HCT116 (cell line): ENCODE measurements at regions not wholly inside any gene's neighbourhood (a gene's known extent, or its start where the extent isn't known, plus 50 kb on each side); places are given as distances from the start of the nearest gene placed in this dataset.

Experiments used
- ATAC-seq: fragments of 200-7000 bp; cut with Tn5 transposase; 2 replicates; pipeline ENCODE4 v1.9.1; 2020; ENCODE audit warnings: mild to moderate bottlenecking, moderate library complexity
- BruUV-seq: library from RNA; stranded (reverse); fragments of 400-500 nt; replicated peaks from 2 replicates; lab custom pipeline; 2021; lab: Mats Ljungman, UMichigan
- CTCF ChIA-PET: fragments of 300-600 bp; sonication (Branson Sonifier 250); formaldehyde crosslinking; loops from one replicate; lab custom pipeline; 2021; ENCODE audit warnings: antibody characterized with exemption; lab: Charles Lee
- POLR2A ChIA-PET: fragments of 300-600, 350-600 bp; sonication (Branson Sonifier 250); formaldehyde crosslinking; loops from one replicate; lab custom pipeline; 2021; ENCODE audit warnings: antibody characterized with exemption; lab: Charles Lee
- RAD21 ChIA-PET, 2 experiments: fragments of 300-600 bp; sonication (Branson Sonifier 250); formaldehyde crosslinking; loops; one replicate each; lab custom pipeline; 2023; ENCODE audit warnings: low total read pairs in 2 of 2; ENCODE audit not compliant: uncharacterized antibody in 2 of 2, unreplicated experiment in 2 of 2, low non-redundant PET in 1 of 2; lab: Charles Lee
- DNase-seq: peaks from one replicate; pipeline ENCODE4 v3.0.0-alpha.2; 2010; ENCODE audit warnings: low read depth, low spot score
- H2AFZ ChIP-seq: fragments of 200-600 bp; shearing (Covaris generic), sonication (generic); 2 replicates; pipeline ENCODE4 v1.6.1; 2017; ENCODE audit warnings: low read depth, mixed run types, mixed read lengths, antibody characterized with exemption, low read length; ENCODE audit not compliant: poor library complexity, severe bottlenecking
- H3K27ac ChIP-seq: 2 replicates; pipeline ENCODE4 v1.5.1; 2012; ENCODE audit warnings: low read depth, low read length
- H3K27me3 ChIP-seq: fragments of 200-600 bp; sonication (generic); 2 replicates; pipeline ENCODE4 v1.6.1; 2016; ENCODE audit warnings: mixed run types, low read length, mixed read lengths; ENCODE audit not compliant: insufficient read depth
- H3K36me3 ChIP-seq, 2 experiments: fragments of 200-500 bp in 1 of 2; fragments of 200-600 bp in 1 of 2; sonication (Bioruptor generic) in 1 of 2; sonication (generic) in 1 of 2; 2 replicates each; pipeline versions ENCODE4 v1.5.1 to v1.6.1; 2014 to 2016; ENCODE audit warnings: low read length in 2 of 2, inconsistent platforms in 1 of 2, mixed read lengths in 1 of 2, mixed run types in 1 of 2; ENCODE audit not compliant: insufficient read depth in 2 of 2, control insufficient read depth in 1 of 2
- H3K4me1 ChIP-seq, 2 experiments: fragments of 200-600 bp in 1 of 2; sonication (generic) in 1 of 2; 2 replicates each; pipeline versions ENCODE4 v1.5.1 to v1.6.1; 2012 to 2017; ENCODE audit warnings: low read length in 2 of 2, inconsistent platforms in 1 of 2, mild to moderate bottlenecking in 1 of 2, mixed read lengths in 1 of 2, mixed run types in 1 of 2, moderate library complexity in 1 of 2; ENCODE audit not compliant: insufficient read depth in 2 of 2, control insufficient read depth in 1 of 2
- H3K4me2 ChIP-seq: fragments of 200-600 bp; sonication (generic); 2 replicates; pipeline ENCODE4 v1.6.1; 2017; ENCODE audit warnings: mixed run types, low read length, mixed read lengths
- H3K4me3 ChIP-seq, 2 experiments: fragments of 200-600 bp in 1 of 2; sonication (generic) in 1 of 2; replicated peaks in 1 of 2; 2 replicates each; pipeline ENCODE4 v1.5.1; 2011 to 2016; ENCODE audit warnings: low read length in 2 of 2, control low read depth in 1 of 2, low read depth in 1 of 2, mild to moderate bottlenecking in 1 of 2, mixed read lengths in 1 of 2, mixed run types in 1 of 2
- H3K79me2 ChIP-seq: fragments of 200-600 bp; sonication (generic); 2 replicates; pipeline ENCODE4 v1.6.1; 2017; ENCODE audit warnings: mild to moderate bottlenecking, mixed run types, low read length, moderate library complexity, mixed read lengths; ENCODE audit not compliant: insufficient read depth
- H3K9ac ChIP-seq: fragments of 200-600 bp; sonication (generic); 2 replicates; pipeline ENCODE4 v1.6.1; 2016; ENCODE audit warnings: low read length, mixed read lengths
- H3K9me2 ChIP-seq: fragments of 200-600 bp; sonication (generic), shearing (Covaris generic); 2 replicates; pipeline ENCODE4 v1.6.1; 2017; ENCODE audit warnings: mixed run types, mild to moderate bottlenecking, moderate library complexity; ENCODE audit not compliant: insufficient read depth
- H3K9me3 ChIP-seq, 2 experiments: fragments of 200-500 bp in 1 of 2; fragments of 200-600 bp in 1 of 2; sonication (Bioruptor generic) in 1 of 2; sonication (generic) in 1 of 2; 2 replicates each; pipeline ENCODE4 v1.6.1; 2014 to 2017; ENCODE audit warnings: low read length in 2 of 2, mixed read lengths in 2 of 2, inconsistent platforms in 1 of 2, low read depth in 1 of 2, mild to moderate bottlenecking in 1 of 2, mixed run types in 1 of 2, moderate library complexity in 1 of 2; ENCODE audit not compliant: control insufficient read depth in 1 of 2, insufficient read depth in 1 of 2
- H4K20me1 ChIP-seq: fragments of 200-600 bp; sonication (generic), shearing (Covaris generic); 2 replicates; pipeline ENCODE4 v1.6.1; 2017; ENCODE audit warnings: mixed run types, mild to moderate bottlenecking, moderate library complexity; ENCODE audit not compliant: insufficient read depth
- CBX3 ChIP-seq: IDR thresholded peaks from 2 replicates; pipeline ENCODE4 v1.6.1; 2012; ENCODE audit warnings: low read depth
- CEBPB ChIP-seq: IDR thresholded peaks from 2 replicates; pipeline ENCODE4 v1.6.1; 2012; ENCODE audit warnings: low read depth
- CTCF ChIP-seq, 3 experiments: fragments of 200-600 bp in 1 of 3; sonication (generic) in 1 of 3; IDR thresholded peaks in 2 of 3; conservative IDR thresholded peaks in 1 of 3; 2 replicates each; pipeline ENCODE4 v1.5.1; 2012 to 2017; ENCODE audit warnings: low read depth in 2 of 3, low read length in 2 of 3, antibody characterized with exemption in 1 of 3, borderline replicate concordance in 1 of 3, control low read depth in 1 of 3, mild to moderate bottlenecking in 1 of 3, mixed read lengths in 1 of 3, mixed run types in 1 of 3, moderate library complexity in 1 of 3; ENCODE audit not compliant: insufficient read depth in 1 of 3
- EGR1 ChIP-seq: IDR thresholded peaks from 2 replicates; pipeline ENCODE4 v1.6.1; 2012; ENCODE audit warnings: low read depth
- EZH2 ChIP-seq: fragments of 200-600 bp; sonication (generic); IDR thresholded peaks from 2 replicates; pipeline ENCODE4 v1.6.1; 2017; ENCODE audit warnings: antibody characterized with exemption, mixed run types
- EZH2phosphoT487 ChIP-seq: fragments of 200-600 bp; IDR thresholded peaks from 2 replicates; pipeline ENCODE4 v1.6.1; 2018; ENCODE audit warnings: antibody characterized with exemption, borderline replicate concordance
- JUND ChIP-seq: IDR thresholded peaks from 2 replicates; pipeline ENCODE4 v1.6.1; 2012
- MAX ChIP-seq: IDR thresholded peaks from 2 replicates; pipeline ENCODE4 v1.6.1; 2012
- POLR2AphosphoS5 ChIP-seq: IDR thresholded peaks from 2 replicates; pipeline ENCODE4 v1.6.1; 2011; ENCODE audit warnings: mild to moderate bottlenecking, low read depth, low read length, moderate library complexity
- REST ChIP-seq: IDR thresholded peaks from 2 replicates; pipeline ENCODE4 v1.6.1; 2012; ENCODE audit warnings: low read depth
- SIN3A ChIP-seq: IDR thresholded peaks from 2 replicates; pipeline ENCODE4 v1.6.1; 2012; ENCODE audit warnings: low read depth
- SP1 ChIP-seq: IDR thresholded peaks from 2 replicates; pipeline ENCODE4 v1.6.1; 2012; ENCODE audit warnings: low read depth
- SRF ChIP-seq: IDR thresholded peaks from 2 replicates; pipeline ENCODE4 v1.6.1; 2012; ENCODE audit warnings: low read depth
- ZFX ChIP-seq: fragments of 450-650 bp; IDR thresholded peaks from 2 replicates; pipeline ENCODE4 v1.6.1; 2017
- ZNF274 ChIP-seq: fragments of 200-500 bp; sonication (Bioruptor generic); IDR thresholded peaks from 2 replicates; pipeline ENCODE4 v1.6.1; 2014; ENCODE audit warnings: mild to moderate bottlenecking, low read depth, low read length, inconsistent platforms
- intact Hi-C: fragments of 100-400 bp; cut with micrococcal nuclease; formaldehyde crosslinking; loops from 2 replicates; pipeline ENCODE4 v1.10.0; 2022

- ChIA-PET CTCF (no interaction called here), RAD21 (no interaction called here), POLR2A (no interaction called here)
- no peaks in the 10 kb centered on the region for H4K20me1 ChIP-seq
- no peak for DNase-seq
- H3K79me2 ChIP-seq: no peaks in the 10 kb centered on the region
- H3K4me2 ChIP-seq: no peak overlapping the region
- BruUV-seq: no TSS peak
- no peak for ATAC-seq
- H3K27me3 ChIP-seq: no peaks in the 10 kb centered on the region
- H3K27ac ChIP-seq: no peak overlapping the region
- no peaks in the 10 kb centered on the region for H3K4me1 ChIP-seq
- TF ChIP-seq CTCF (IDR thresholded peaks at IDR 0.05 in 2 of 3, conservative IDR thresholded peaks at IDR 0.05 in 1 of 3; ENCODE audit: borderline replicate concordance in 1 of 3, insufficient read depth in 1 of 3, low read depth in 2 of 3, low read length in 2 of 3) (no peak), SIN3A (no peak), CBX3 (no peak), EZH2phosphoT487 (no peak), POLR2AphosphoS5 (no peak)
- peaks cover 0 to 9% of the 10 kb centered on the region in 2 experiments; a peak in 2 of 4 replicates for H3K9me3 ChIP-seq
- H3K9ac ChIP-seq: no peak overlapping the region
- no peak overlapping the region for H3K4me3 ChIP-seq
- intact Hi-C loops: no loop called here
- no peak overlapping the region for H2AFZ ChIP-seq
- no peaks in the 10 kb centered on the region for H3K9me2 ChIP-seq
- no peaks in the 10 kb centered on the region for H3K36me3 ChIP-seq
These were observed 477.5 kb downstream of the TLE4 start for GRCh38 chr9:80049096-80049782.

- ATAC-seq: no peak
- no peaks in the 10 kb centered on the region for H4K20me1 ChIP-seq
- H3K4me3 ChIP-seq: no peak overlapping the region
- H2AFZ ChIP-seq: no peak overlapping the region
- CTCF ChIA-PET: no interaction called here
- H3K9me3 ChIP-seq: peaks cover 0 to 5% of the 10 kb centered on the region in 2 experiments; a peak in 2 of 4 replicates
- H3K4me2 ChIP-seq: no peak overlapping the region
- no peaks in the 10 kb centered on the region for H3K27me3 ChIP-seq
- intact Hi-C loops: no loop called here
- POLR2A ChIA-PET: no interaction called here
- BruUV-seq: no TSS peak
- no peak overlapping the region for H3K9ac ChIP-seq
- no peaks in the 10 kb centered on the region for H3K79me2 ChIP-seq
- H3K36me3 ChIP-seq: no peaks in the 10 kb centered on the region
- no peaks in the 10 kb centered on the region for H3K4me1 ChIP-seq
- no peak overlapping the region for H3K27ac ChIP-seq
- no peaks in the 10 kb centered on the region for H3K9me2 ChIP-seq
- no peak for DNase-seq
- RAD21 ChIA-PET: no interaction called here
- TF ChIP-seq EZH2 (no peak), REST (no peak), ZNF274 (no peak), MAX (no peak), JUND (no peak), SRF (no peak), EGR1 (no peak), SP1 (no peak), CEBPB (no peak), ZFX (no peak), CBX3 (no peak)
These were observed 474.7 kb downstream of the TLE4 start for GRCh38 chr9:80046481-80046880.
